H1 (cell line): ENCODE measurements at regions not wholly inside any gene's neighbourhood (a gene's known extent, or its start where the extent isn't known, plus 50 kb on each side); places are given as distances from the start of the nearest gene placed in this dataset.

ENCODE experiments used
- CTCF ChIA-PET: fragments of 300-600 bp; sonication (Branson Sonifier 250); formaldehyde crosslinking; loops from one replicate; lab custom pipeline; 2021; ENCODE audit not compliant: partially characterized antibody; lab: Charles Lee
- POLR2A ChIA-PET: fragments of 300-600 bp; sonication (Branson Sonifier 250); formaldehyde crosslinking; loops from one replicate; lab custom pipeline; 2021; ENCODE audit warnings: inconsistent platforms; ENCODE audit not compliant: partially characterized antibody; lab: Charles Lee
- DNase-seq, 2 experiments: peaks; one replicate each; pipeline versions ENCODE4 v3.0.0 to v3.0.0-alpha.2; 2010 to 2022; ENCODE audit warnings: low spot score in 2 of 2, low read depth in 1 of 2, mixed read lengths in 1 of 2
- FAIRE-seq: peaks from 2 replicates; lab custom pipeline; 2011; peaks lifted over from hg19 to GRCh38; lab: Jason Lieb, UNC
- H2AFZ ChIP-seq: 2 replicates; pipeline ENCODE4 v1.8.1; 2012; ENCODE audit warnings: low read length, inconsistent platforms
- H2AK5ac ChIP-seq: 2 replicates; pipeline ENCODE4 v1.6.1; 2013; ENCODE audit warnings: low read depth, low read length
- H2BK120ac ChIP-seq: replicated peaks from 2 replicates; pipeline ENCODE3; 2013; ENCODE audit warnings: low read depth, low read length, inconsistent platforms
- H2BK12ac ChIP-seq: 2 replicates; pipeline ENCODE4 v1.6.1; 2013; ENCODE audit warnings: low read depth, low read length
- H2BK15ac ChIP-seq: 2 replicates; pipeline ENCODE4 v1.6.1; 2013; ENCODE audit warnings: low read length
- H2BK20ac ChIP-seq: 2 replicates; pipeline ENCODE4 v1.6.1; 2013; ENCODE audit warnings: low read length
- H2BK5ac ChIP-seq: 2 replicates; pipeline ENCODE4 v1.6.1; 2013; ENCODE audit warnings: low read depth, low read length
- H3K14ac ChIP-seq: 2 replicates; pipeline ENCODE4 v1.6.1; 2013; ENCODE audit warnings: inconsistent platforms; ENCODE audit not compliant: insufficient read length
- H3K18ac ChIP-seq: 2 replicates; pipeline ENCODE4 v1.6.1; 2013; ENCODE audit warnings: low read length; ENCODE audit errors: extremely low read depth
- H3K23ac ChIP-seq: 2 replicates; pipeline ENCODE4 v1.6.1; 2013; ENCODE audit warnings: inconsistent platforms; ENCODE audit not compliant: insufficient read length
- H3K23me2 ChIP-seq: 2 replicates; pipeline ENCODE4 v1.6.1; 2013; ENCODE audit warnings: low read depth, low read length
- H3K27ac ChIP-seq: 2 replicates; pipeline ENCODE4 v1.6.1; 2011; ENCODE audit warnings: low read depth, low read length, inconsistent platforms
- H3K27me3 ChIP-seq, 4 experiments: replicated peaks in 1 of 4; 1 replicate in 1 of 4; 2 replicates in 3 of 4; pipeline versions ENCODE4 v1.6.1 to v1.8.1; 2011 to 2013; ENCODE audit warnings: low read length in 3 of 4, mild to moderate bottlenecking in 3 of 4, inconsistent platforms in 2 of 4, mixed read lengths in 2 of 4, moderate library complexity in 1 of 4; ENCODE audit not compliant: control insufficient read depth in 3 of 4, insufficient read depth in 3 of 4; ENCODE audit errors: extremely low read depth in 1 of 4
- H3K36me3 ChIP-seq, 4 experiments: 2 replicates each; pipeline versions ENCODE4 v1.6.1 to v1.8.1; 2011 to 2013; ENCODE audit warnings: mild to moderate bottlenecking in 4 of 4, low read length in 3 of 4, moderate library complexity in 2 of 4, control low read depth in 1 of 4, inconsistent platforms in 1 of 4; ENCODE audit not compliant: insufficient read depth in 4 of 4, control insufficient read depth in 2 of 4
- H3K4ac ChIP-seq: replicated peaks from 2 replicates; pipeline ENCODE3; 2013; ENCODE audit warnings: low read length, low read depth, mixed read lengths, inconsistent platforms; ENCODE audit not compliant: insufficient read length
- H3K4me1 ChIP-seq, 4 experiments: replicated peaks in 1 of 4; 1 replicate in 1 of 4; 2 replicates in 3 of 4; pipeline versions ENCODE4 v1.6.1 to v1.8.1; 2011 to 2013; ENCODE audit warnings: low read length in 3 of 4, inconsistent platforms in 2 of 4, mixed read lengths in 1 of 4; ENCODE audit not compliant: insufficient read depth in 4 of 4, control insufficient read depth in 3 of 4
- H3K4me2 ChIP-seq, 2 experiments: 2 replicates each; pipeline versions ENCODE4 v1.6.1 to v1.8.1; 2011 to 2013; ENCODE audit warnings: low read depth in 2 of 2, low read length in 2 of 2, control low read depth in 1 of 2, inconsistent platforms in 1 of 2, mild to moderate bottlenecking in 1 of 2; ENCODE audit not compliant: insufficient read depth in 1 of 2
- H3K4me3 ChIP-seq, 4 experiments: fragments of 200-600, 300-600 bp in 1 of 4; sonication (generic), shearing (Covaris generic), sonication (Bioruptor Twin) in 1 of 4; 2 replicates each; pipeline versions ENCODE4 v1.5.1 to v1.8.1; 2011 to 2016; ENCODE audit warnings: low read length in 4 of 4, low read depth in 3 of 4, control low read depth in 2 of 4, inconsistent platforms in 2 of 4, mild to moderate bottlenecking in 2 of 4, mixed read lengths in 1 of 4, moderate library complexity in 1 of 4; ENCODE audit not compliant: insufficient read depth in 2 of 4; ENCODE audit errors: extremely low read depth in 1 of 4
- H3K56ac ChIP-seq: replicated peaks from 2 replicates; pipeline ENCODE3; 2013; ENCODE audit warnings: low read depth, mild to moderate bottlenecking, mixed read lengths, low read length, inconsistent platforms; ENCODE audit not compliant: insufficient read length
- H3K79me1 ChIP-seq: 2 replicates; pipeline ENCODE4 v1.6.1; 2013; ENCODE audit warnings: low read depth, low read length, control low read depth
- H3K79me2 ChIP-seq, 2 experiments: 2 replicates each; pipeline versions ENCODE4 v1.6.1 to v1.8.1; 2012 to 2013; ENCODE audit warnings: low read length in 2 of 2, mild to moderate bottlenecking in 2 of 2, inconsistent platforms in 1 of 2; ENCODE audit not compliant: insufficient read depth in 2 of 2, control insufficient read depth in 1 of 2
- H3K9ac ChIP-seq, 4 experiments: replicated peaks in 1 of 4; 1 replicate in 1 of 4; 2 replicates in 3 of 4; pipeline versions ENCODE4 v1.6.1 to v1.8.1; 2011 to 2013; ENCODE audit warnings: low read depth in 3 of 4, low read length in 3 of 4, control low read depth in 2 of 4, mild to moderate bottlenecking in 2 of 4, moderate library complexity in 2 of 4, inconsistent platforms in 1 of 4; ENCODE audit errors: extremely low read depth in 1 of 4
- H3K9me3 ChIP-seq, 2 experiments: 2 replicates each; pipeline versions ENCODE4 v1.6.1 to v1.8.1; 2012 to 2013; ENCODE audit warnings: mild to moderate bottlenecking in 2 of 2, moderate library complexity in 2 of 2, control low read depth in 1 of 2, inconsistent platforms in 1 of 2, low read depth in 1 of 2, low read length in 1 of 2, mixed read lengths in 1 of 2; ENCODE audit not compliant: insufficient read depth in 2 of 2
- H4K20me1 ChIP-seq, 2 experiments: replicated peaks in 1 of 2; 2 replicates each; pipeline versions ENCODE3 to v1.8.1; 2011 to 2013; ENCODE audit warnings: inconsistent platforms in 2 of 2, low read length in 2 of 2, mild to moderate bottlenecking in 1 of 2; ENCODE audit not compliant: insufficient read depth in 2 of 2, control insufficient read depth in 1 of 2
- H4K5ac ChIP-seq: 2 replicates; pipeline ENCODE4 v1.6.1; 2013; ENCODE audit warnings: low read length, low read depth, mixed read lengths, inconsistent platforms; ENCODE audit not compliant: insufficient read length
- H4K8ac ChIP-seq: 2 replicates; pipeline ENCODE4 v1.8.0; 2013; ENCODE audit warnings: mild to moderate bottlenecking, moderate library complexity, low read length, inconsistent platforms; ENCODE audit not compliant: insufficient read depth; ENCODE audit errors: extremely low read depth
- H4K91ac ChIP-seq: replicated peaks from 2 replicates; pipeline ENCODE3; 2013; ENCODE audit warnings: low read length, mixed read lengths, inconsistent platforms; ENCODE audit not compliant: insufficient read length
- JUN ChIP-seq: IDR thresholded peaks from 2 replicates; pipeline ENCODE4 v1.6.1; 2011; ENCODE audit warnings: low read depth, mild to moderate bottlenecking, improper control_type of control experiment, low read length
- JUND ChIP-seq: IDR thresholded peaks from 2 replicates; pipeline ENCODE4 v1.6.1; 2011; ENCODE audit warnings: mild to moderate bottlenecking, improper control_type of control experiment, low read length
- MAFK ChIP-seq: IDR thresholded peaks from 2 replicates; pipeline ENCODE4 v1.6.1; 2012; ENCODE audit warnings: low read depth, mild to moderate bottlenecking, improper control_type of control experiment, low read length
- NRF1 ChIP-seq: IDR thresholded peaks from 2 replicates; pipeline ENCODE4 v1.6.1; 2011; ENCODE audit warnings: mild to moderate bottlenecking, low read depth, low read length, improper control_type of control experiment
- POLR2AphosphoS5 ChIP-seq: IDR thresholded peaks from 2 replicates; pipeline ENCODE4 v1.6.1; 2011; ENCODE audit warnings: low read depth, low read length
- SIN3A ChIP-seq, 2 experiments: IDR thresholded peaks in 1 of 2; conservative IDR thresholded peaks in 1 of 2; 2 replicates each; pipeline ENCODE4 v1.6.1; 2011 to 2012; ENCODE audit warnings: low read length in 2 of 2, improper control_type of control experiment in 1 of 2, low read depth in 1 of 2, mild to moderate bottlenecking in 1 of 2
- TBP ChIP-seq: IDR thresholded peaks from 2 replicates; pipeline ENCODE4 v1.6.1; 2011; ENCODE audit warnings: low read depth, low read length, improper control_type of control experiment

DNA sequence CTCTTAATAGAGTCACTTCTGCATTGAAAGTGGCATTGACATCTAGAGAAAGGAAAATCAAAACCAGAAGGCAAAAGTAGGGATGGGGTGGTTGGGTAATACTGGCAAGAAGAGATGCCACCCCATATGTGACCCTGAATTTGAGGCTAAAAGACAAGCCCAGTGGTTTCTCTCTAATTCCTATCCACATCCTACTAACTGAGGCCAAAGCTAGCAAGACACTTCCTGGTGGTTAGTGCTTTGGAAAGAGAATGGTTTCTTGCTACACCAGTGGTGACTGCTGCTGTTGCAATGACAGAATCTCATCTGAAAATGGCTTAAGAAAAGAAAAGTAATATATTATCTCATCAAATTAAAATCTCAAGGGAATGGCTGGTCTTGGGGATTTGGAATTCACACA, 640.6 kb downstream of the EPHA4 start:
- Histone ChIP-seq H2BK15ac (no peak overlapping the region), H3K4me2 (no peak overlapping the region), H3K56ac (no peak overlapping the region), H3K27ac (no peak overlapping the region), H3K79me2 (no peaks in the 10 kb centered on the region), H2BK5ac (no peak overlapping the region), H2AK5ac (no peak overlapping the region), H3K79me1 (no peaks in the 10 kb centered on the region), H3K4ac (no peak overlapping the region), H3K18ac (no peak overlapping the region), H3K23ac (no peak overlapping the region), H3K27me3 (no peaks in the 10 kb centered on the region), H4K8ac (no peak overlapping the region), H3K4me1 (no peaks in the 10 kb centered on the region), H3K14ac (no peak overlapping the region), H2BK120ac (no peak overlapping the region), H2BK20ac (no peak overlapping the region), H3K9ac (no peak overlapping the region), H3K23me2 (peaks cover 2% of the 10 kb centered on the region; the same call in 1 of the 2 replicates), H4K91ac (no peak overlapping the region), H3K9me3 (peaks cover 6 to 13% of the 10 kb centered on the region in 2 experiments; a peak in 3 of 4 replicates), H4K5ac (no peak overlapping the region)
- POLR2A ChIA-PET, result no interaction called here
- FAIRE-seq (no peak), DNase-seq (no peak)
- TF ChIP-seq TBP (no peak), SIN3A (conservative IDR thresholded peaks at IDR 0.05 in 1 of 2, IDR thresholded peaks at IDR 0.05 in 1 of 2; ENCODE audit: low read depth in 1 of 2, low read length in 2 of 2) (no peak), NRF1 (no peak), JUND (no peak), POLR2AphosphoS5 (no peak), MAFK (no peak), JUN (no peak)
- TF ChIP-seq, all 59 proteins: peak for 0
- Histone ChIP-seq H3K36me3 (peaks cover 0 to under 1% (median 0%) of the 10 kb centered on the region in 4 experiments; a peak in 1 of 8 replicates), H2AFZ (no peak overlapping the region), H2BK12ac (no peak overlapping the region), H3K4me3 (no peak overlapping the region), H4K20me1 (no peaks in the 10 kb centered on the region)
- CTCF ChIA-PET, result no interaction called here
